ENCODE measurements at regions not wholly inside any gene's neighbourhood (a gene's known extent, or its start where the extent isn't known, plus 50 kb on each side); places are given as distances from the start of the nearest gene placed in this dataset.

GRCh38 chr1:239739919-239740318, 351.8 kb upstream of the FMN2 start:
- no peak for DNase-seq

GRCh38 chr1:239742416-239743109, 349.1 kb upstream of the FMN2 start:
- DNase-seq = no peak

- DNase-seq = no peak
Measured at GRCh38 chr1:239744851-239745250, 346.8 kb upstream of the FMN2 start.

- DNase-seq = no peak
Measured at GRCh38 chr1:239755107-239755912, 336.4 kb upstream of the FMN2 start.

- DNase-seq = no peak
Measured at GRCh38 chr1:239757716-239758115, 334.0 kb upstream of the FMN2 start.

- no peak for DNase-seq
Measured at GRCh38 chr1:239758756-239759155, 332.9 kb upstream of the FMN2 start.

GRCh38 chr1:239761509-239761908, 330.2 kb upstream of the FMN2 start:
- DNase-seq = no peak

GRCh38 chr1:239763850-239764249, 327.8 kb upstream of the FMN2 start:
- no peak for DNase-seq

- DNase-seq = no peak
Measured at GRCh38 chr1:239764546-239764945, 327.1 kb upstream of the FMN2 start.

- no peak for DNase-seq
Measured at GRCh38 chr1:239765163-239765562, 326.5 kb upstream of the FMN2 start.

- no peak for DNase-seq
Measured at GRCh38 chr1:239771550-239771949, 320.1 kb upstream of the FMN2 start.

- DNase-seq = no peak
Measured at GRCh38 chr1:239772446-239772845, 319.2 kb upstream of the FMN2 start.

GRCh38 chr1:239775466-239775865, 316.2 kb upstream of the FMN2 start:
- DNase-seq = no peak

GRCh38 chr1:239778208-239778813, 313.4 kb upstream of the FMN2 start:
- DNase-seq = no peak

- DNase-seq = no peak
Measured at GRCh38 chr1:239779962-239780361, 311.7 kb upstream of the FMN2 start.

GRCh38 chr1:239784896-239785295, 306.8 kb upstream of the FMN2 start:
- DNase-seq = no peak

GRCh38 chr1:239785576-239785975, 306.1 kb upstream of the FMN2 start:
- DNase-seq = no peak

- no peak for DNase-seq
Measured at GRCh38 chr1:239786464-239786863, 305.2 kb upstream of the FMN2 start.

- no peak for DNase-seq
Measured at GRCh38 chr1:239792157-239792556, 299.5 kb upstream of the FMN2 start.

- no peak for DNase-seq
Measured at GRCh38 chr1:239795304-239795703, 296.4 kb upstream of the FMN2 start.

GRCh38 chr1:239799617-239800016, 292.1 kb upstream of the FMN2 start:
- no peak for DNase-seq

GRCh38 chr1:239800861-239801260, 290.8 kb upstream of the FMN2 start:
- no peak for DNase-seq

- no peak for DNase-seq
Measured at GRCh38 chr1:239802275-239802674, 289.4 kb upstream of the FMN2 start.

- no peak for DNase-seq
Measured at GRCh38 chr1:239803781-239804180, 287.9 kb upstream of the FMN2 start.
